ENCODE measurements at regions not wholly inside any gene's neighbourhood (a gene's known extent, or its start where the extent isn't known, plus 50 kb on each side); places are given as distances from the start of the nearest gene placed in this dataset.

- ChIA-PET POLR2A (no interaction called here), CTCF (no interaction called here)
These were observed 53.2 kb upstream of the RBMX start for GRCh38 chrX:136933611-136934145.

DNA sequence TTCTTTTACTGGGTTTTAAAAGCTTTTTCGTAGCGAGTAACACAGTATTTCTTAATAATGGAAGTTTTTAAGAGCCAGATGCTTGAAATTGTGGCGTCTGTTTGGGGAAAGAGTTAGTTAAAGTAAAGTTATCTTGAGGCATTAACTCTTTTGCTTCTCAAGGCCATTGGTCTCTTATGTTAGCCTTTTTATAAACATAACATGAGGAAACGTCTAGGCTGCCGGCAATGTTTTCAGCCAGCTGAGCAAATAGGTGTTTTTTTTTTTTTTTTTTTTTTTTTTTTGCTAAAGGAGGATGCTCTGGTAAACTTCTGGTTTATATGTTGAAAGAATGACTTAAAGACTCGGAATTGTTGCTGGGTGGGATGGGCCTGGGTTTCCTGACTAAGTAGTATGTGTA is 51.1 kb upstream of the RBMX start:
- no peaks in the 10 kb centered on the region for H3K4me1 ChIP-seq (ENCODE audit: control insufficient read depth, insufficient read depth, low read length)
- TF ChIP-seq ZNF510 (tag by site-specific recombination; IDR thresholded peaks at IDR 0.05; ENCODE audit: insufficient replicate concordance) (no peak), KLF1 (tag by site-specific recombination; IDR thresholded peaks at IDR 0.05) (no peak), KLF10 (tag by site-specific recombination; IDR thresholded peaks at IDR 0.05) (no peak), ZNF544 (tag by site-specific recombination; IDR thresholded peaks at IDR 0.05) (no peak), ZBTB20 (tag by site-specific recombination; IDR thresholded peaks at IDR 0.05) (no peak), ZNF423 (tag by site-specific recombination; IDR thresholded peaks at IDR 0.05) (no peak), GLIS1 (tag by site-specific recombination; IDR thresholded peaks at IDR 0.05) (no peak), ZNF157 (tag by site-specific recombination; IDR thresholded peaks at IDR 0.05) (no peak), ZNF677 (tag by site-specific recombination; IDR thresholded peaks at IDR 0.05) (no peak), ZFHX2 (tag by site-specific recombination; conservative IDR thresholded peaks at IDR 0.05) (no peak), GFI1B (tag by site-specific recombination; IDR thresholded peaks at IDR 0.05) (no peak), ZNF335 (tag by site-specific recombination; conservative IDR thresholded peaks at IDR 0.05) (no peak), ZNF621 (tag by site-specific recombination; IDR thresholded peaks at IDR 0.05) (no peak), ZNF155 (tag by site-specific recombination; IDR thresholded peaks at IDR 0.05) (no peak), ZNF837 (tag by site-specific recombination; IDR thresholded peaks at IDR 0.05) (no peak)
- TF ChIP-seq, protein P1, sequence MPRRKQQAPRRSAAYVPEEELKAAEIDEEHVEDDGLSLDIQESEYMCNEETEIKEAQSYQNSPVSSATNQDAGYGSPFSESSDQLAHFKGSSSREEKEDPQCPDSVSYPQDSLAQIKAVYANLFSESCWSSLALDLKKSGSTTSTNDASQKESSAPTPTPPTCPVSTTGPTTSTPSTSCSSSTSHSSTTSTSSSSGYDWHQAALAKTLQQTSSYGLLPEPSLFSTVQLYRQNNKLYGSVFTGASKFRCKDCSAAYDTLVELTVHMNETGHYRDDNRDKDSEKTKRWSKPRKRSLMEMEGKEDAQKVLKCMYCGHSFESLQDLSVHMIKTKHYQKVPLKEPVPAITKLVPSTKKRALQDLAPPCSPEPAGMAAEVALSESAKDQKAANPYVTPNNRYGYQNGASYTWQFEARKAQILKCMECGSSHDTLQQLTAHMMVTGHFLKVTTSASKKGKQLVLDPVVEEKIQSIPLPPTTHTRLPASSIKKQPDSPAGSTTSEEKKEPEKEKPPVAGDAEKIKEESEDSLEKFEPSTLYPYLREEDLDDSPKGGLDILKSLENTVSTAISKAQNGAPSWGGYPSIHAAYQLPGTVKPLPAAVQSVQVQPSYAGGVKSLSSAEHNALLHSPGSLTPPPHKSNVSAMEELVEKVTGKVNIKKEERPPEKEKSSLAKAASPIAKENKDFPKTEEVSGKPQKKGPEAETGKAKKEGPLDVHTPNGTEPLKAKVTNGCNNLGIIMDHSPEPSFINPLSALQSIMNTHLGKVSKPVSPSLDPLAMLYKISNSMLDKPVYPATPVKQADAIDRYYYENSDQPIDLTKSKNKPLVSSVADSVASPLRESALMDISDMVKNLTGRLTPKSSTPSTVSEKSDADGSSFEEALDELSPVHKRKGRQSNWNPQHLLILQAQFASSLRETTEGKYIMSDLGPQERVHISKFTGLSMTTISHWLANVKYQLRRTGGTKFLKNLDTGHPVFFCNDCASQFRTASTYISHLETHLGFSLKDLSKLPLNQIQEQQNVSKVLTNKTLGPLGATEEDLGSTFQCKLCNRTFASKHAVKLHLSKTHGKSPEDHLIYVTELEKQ (tag by site-specific recombination; IDR thresholded peaks at IDR 0.05; ENCODE audit: borderline replicate concordance), result no peak
- H3K4me3 ChIP-seq (ENCODE audit: low read depth, low read length), result no peak overlapping the region
- no peaks in the 10 kb centered on the region for H3K9me3 ChIP-seq (ENCODE audit: control insufficient read depth, insufficient read depth, low read depth, low read length)
- ChIA-PET CTCF (interaction anchor here (0.5 kb wide), 1 partner anchor 167 kb away, joined by 4 read pairs; no protein-coding TSS in a partner anchor), POLR2A (interaction anchor here (0.6 to 1.2 kb wide), 2 partner anchors 51 to 354 kb away, joined by 4 read pairs; partner anchors contain the start of gene RBMX)
- H3K36me3 ChIP-seq (ENCODE audit: control insufficient read depth in 2 of 2, insufficient read depth in 1 of 2, low read length in 2 of 2), result peaks cover 0 to 4% of the 10 kb centered on the region in 2 experiments; a peak in 2 of 3 replicates
- no peak overlapping the region for H3K27ac ChIP-seq (ENCODE audit: extremely low read depth, low read depth, low read length)

More at GRCh38 chrX:136933611-136934145, 53.2 kb upstream of the RBMX start:
- no peak overlapping the region for H3K4me3 ChIP-seq (ENCODE audit: low read depth, low read length)
- no peaks in the 10 kb centered on the region for H3K9me3 ChIP-seq (ENCODE audit: control insufficient read depth, insufficient read depth, low read depth, low read length)
- no peak for TF ChIP-seq KLF17 (tag by site-specific recombination; IDR thresholded peaks at IDR 0.05)
- no peak for TF ChIP-seq ZNF324 (tag by site-specific recombination; IDR thresholded peaks at IDR 0.05)
- no peak for TF ChIP-seq ZNF600 (tag by site-specific recombination; IDR thresholded peaks at IDR 0.05)
- TF ChIP-seq, protein P1 (tag by site-specific recombination; IDR thresholded peaks at IDR 0.05; ENCODE audit: borderline replicate concordance), result no peak
- peaks cover 0 to 4% of the 10 kb centered on the region in 2 experiments; a peak in 1 of 3 replicates for H3K36me3 ChIP-seq (ENCODE audit: control insufficient read depth in 2 of 2, insufficient read depth in 1 of 2, low read length in 2 of 2)
- H3K4me1 ChIP-seq (ENCODE audit: control insufficient read depth, insufficient read depth, low read length), result no peaks in the 10 kb centered on the region
- no peak overlapping the region for H3K27ac ChIP-seq (ENCODE audit: extremely low read depth, low read depth, low read length)

Measured in HEK293 (cell line).